AG04450 (cell line): ENCODE measurements at regions not wholly inside any gene's neighbourhood (a gene's known extent, or its start where the extent isn't known, plus 50 kb on each side); places are given as distances from the start of the nearest gene placed in this dataset.

Source experiments
- CTCF ChIA-PET: fragments of 300-600, 350-600 bp; formaldehyde crosslinking; extraction: SDS; loops from one replicate; lab custom pipeline; 2022; ENCODE audit warnings: antibody characterized with exemption, inconsistent platforms; lab: Charles Lee
- POLR2A ChIA-PET: fragments of 350-600 bp; formaldehyde crosslinking; extraction: SDS; loops from one replicate; lab custom pipeline; 2021; ENCODE audit warnings: antibody characterized with exemption, inconsistent platforms; lab: Yijun Ruan, JAX
- DNase-seq: peaks from one replicate; pipeline ENCODE4 v3.0.0-alpha.2; 2011; ENCODE audit warnings: low read depth, low spot score
- H3K27ac ChIP-seq: one replicate; pipeline ENCODE4 v1.5.1; 2012; ENCODE audit warnings: low read depth, low read length, control low read depth
- H3K27me3 ChIP-seq: one replicate; pipeline ENCODE4 v1.6.0; 2012; ENCODE audit warnings: low read length; ENCODE audit not compliant: control insufficient read depth, insufficient read depth
- H3K4me3 ChIP-seq: 2 replicates; pipeline ENCODE4 v1.5.1; 2011; ENCODE audit warnings: mild to moderate bottlenecking, low read depth, low read length, control low read depth
- H3K9me3 ChIP-seq: 2 replicates; pipeline ENCODE4 v1.5.1; 2012; ENCODE audit warnings: low read length; ENCODE audit not compliant: control insufficient read depth, insufficient read depth
- TF ChIP-seq, protein P1 (sequence below): IDR thresholded peaks from 2 replicates; pipeline ENCODE4 v1.5.1; 2011; ENCODE audit warnings: low read depth, low read length, control low read depth, inconsistent platforms

DNA sequence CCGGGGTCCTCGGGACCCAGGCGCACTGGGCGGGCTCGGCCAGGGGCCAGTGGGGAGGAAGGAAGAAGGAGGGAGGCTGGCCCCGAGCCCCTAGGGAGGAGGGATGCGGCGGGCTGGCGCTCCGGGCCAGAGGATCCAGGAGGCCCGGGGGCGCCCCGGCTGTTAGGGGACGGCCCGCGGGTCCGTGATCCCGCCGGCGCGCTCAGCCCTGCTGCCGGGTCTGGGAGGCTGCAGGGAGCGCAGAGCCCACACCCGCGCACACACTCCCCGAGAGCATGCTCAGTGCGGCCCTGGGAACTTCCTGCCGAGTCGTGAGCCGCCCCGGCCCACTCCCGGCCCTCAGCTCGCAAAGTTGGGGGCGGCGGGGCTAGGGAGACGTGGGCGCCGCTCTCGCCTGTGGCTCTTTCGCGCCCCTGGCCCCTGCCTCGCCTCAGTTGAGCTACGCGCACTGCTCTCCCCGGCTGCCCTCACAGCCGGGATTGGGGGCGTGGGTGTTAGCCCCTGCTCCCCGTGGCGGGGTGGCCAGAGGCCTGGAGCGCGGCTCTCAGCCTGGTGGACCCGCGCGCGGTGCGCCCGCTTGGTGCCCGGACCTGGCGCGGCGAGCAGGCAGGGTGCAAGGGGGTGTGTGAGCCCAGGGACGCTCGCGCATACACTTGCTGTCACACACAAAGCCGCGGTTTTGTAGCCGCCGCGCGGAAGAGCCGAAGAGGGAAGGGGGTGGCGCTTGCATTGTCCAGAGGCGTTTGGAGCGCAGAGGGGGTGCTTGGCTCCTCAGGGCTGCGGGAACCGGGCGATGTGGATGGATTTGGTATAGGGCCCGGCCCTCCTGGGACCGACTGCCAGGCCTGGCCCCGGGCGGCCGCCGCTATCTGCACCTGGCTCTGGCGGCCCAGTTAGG, 132.9 kb upstream of the MGAT5 start:
- CTCF ChIA-PET: interaction anchor here (1.4 to 6.8 kb wide), 2 partner anchors 235 to 292 kb away, joined by 4 to 91 read pairs; no protein-coding TSS in a partner anchor
- TF ChIP-seq, protein P1, sequence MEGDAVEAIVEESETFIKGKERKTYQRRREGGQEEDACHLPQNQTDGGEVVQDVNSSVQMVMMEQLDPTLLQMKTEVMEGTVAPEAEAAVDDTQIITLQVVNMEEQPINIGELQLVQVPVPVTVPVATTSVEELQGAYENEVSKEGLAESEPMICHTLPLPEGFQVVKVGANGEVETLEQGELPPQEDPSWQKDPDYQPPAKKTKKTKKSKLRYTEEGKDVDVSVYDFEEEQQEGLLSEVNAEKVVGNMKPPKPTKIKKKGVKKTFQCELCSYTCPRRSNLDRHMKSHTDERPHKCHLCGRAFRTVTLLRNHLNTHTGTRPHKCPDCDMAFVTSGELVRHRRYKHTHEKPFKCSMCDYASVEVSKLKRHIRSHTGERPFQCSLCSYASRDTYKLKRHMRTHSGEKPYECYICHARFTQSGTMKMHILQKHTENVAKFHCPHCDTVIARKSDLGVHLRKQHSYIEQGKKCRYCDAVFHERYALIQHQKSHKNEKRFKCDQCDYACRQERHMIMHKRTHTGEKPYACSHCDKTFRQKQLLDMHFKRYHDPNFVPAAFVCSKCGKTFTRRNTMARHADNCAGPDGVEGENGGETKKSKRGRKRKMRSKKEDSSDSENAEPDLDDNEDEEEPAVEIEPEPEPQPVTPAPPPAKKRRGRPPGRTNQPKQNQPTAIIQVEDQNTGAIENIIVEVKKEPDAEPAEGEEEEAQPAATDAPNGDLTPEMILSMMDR: no peak
- DNase-seq: peak; percentile 32
- peak overlapping the region; percentile 21 for H3K27ac ChIP-seq
- no peaks in the 10 kb centered on the region; the same call in 1 of the 2 replicates for H3K9me3 ChIP-seq
- H3K4me3 ChIP-seq: peak overlapping the region; percentile 75
- H3K27me3 ChIP-seq: no peaks in the 10 kb centered on the region
- POLR2A ChIA-PET: interaction anchor here (1.0 to 1.9 kb wide), 3 partner anchors 32 to 291 kb away, joined by 3 to 19 read pairs (median 8); no protein-coding TSS in a partner anchor

DNA sequence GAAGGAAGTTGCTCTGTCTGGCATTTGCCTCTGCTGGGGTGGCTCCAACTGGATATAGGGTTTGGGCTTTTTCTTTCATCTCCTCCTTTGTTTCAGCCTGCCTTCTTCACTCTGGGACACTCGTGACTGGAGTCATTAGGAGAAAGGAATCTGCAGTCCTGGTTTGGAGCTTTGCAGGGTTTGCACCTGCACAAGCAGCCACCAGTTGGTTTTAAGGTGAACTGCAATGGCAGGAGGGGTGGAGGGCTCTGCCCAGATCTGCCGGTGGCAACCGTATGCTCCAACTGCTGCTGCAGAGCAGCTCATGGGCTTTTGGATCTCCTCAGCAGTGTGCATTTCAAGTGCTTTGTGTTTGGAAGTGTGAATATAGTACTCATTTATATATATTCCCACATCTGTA, 131.3 kb upstream of the MGAT5 start:
- no peaks in the 10 kb centered on the region; the same call in 1 of the 2 replicates for H3K9me3 ChIP-seq
- POLR2A ChIA-PET: interaction anchor here (0.7 kb wide), 1 partner anchor 325 kb away, joined by 3 read pairs; no protein-coding TSS in a partner anchor
- no peak overlapping the region for H3K27ac ChIP-seq
- peak overlapping the region; percentile 75 for H3K4me3 ChIP-seq
- H3K27me3 ChIP-seq: no peaks in the 10 kb centered on the region
- no peak for DNase-seq
- CTCF ChIA-PET: interaction anchor here (1.4 to 6.8 kb wide), 2 partner anchors 123 to 237 kb away, joined by 9 to 91 read pairs; no protein-coding TSS in a partner anchor
- TF ChIP-seq, protein P1: no peak

DNA sequence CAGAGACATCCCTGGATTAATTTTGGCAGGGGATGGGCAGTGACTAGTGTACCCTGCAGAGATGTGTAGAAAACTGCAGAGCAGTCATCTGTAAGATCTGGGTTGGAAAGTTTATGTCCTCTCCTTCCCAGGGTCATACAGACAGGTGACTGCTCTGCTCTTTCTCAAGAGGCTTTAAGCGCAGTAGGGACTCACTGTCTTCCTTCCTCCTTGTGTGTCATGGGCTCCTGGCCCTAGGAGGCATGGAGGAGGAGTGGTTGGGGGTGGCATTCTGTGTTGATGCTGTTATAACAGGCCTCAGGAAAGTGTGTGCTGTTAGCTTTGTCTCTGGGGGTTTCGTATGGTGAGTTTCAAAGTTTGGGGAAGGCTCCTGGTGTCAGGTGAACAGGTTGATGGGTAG, 130.5 kb upstream of the MGAT5 start:
- TF ChIP-seq, protein P1: no peak
- Histone ChIP-seq H3K4me3 (0 out of 2 replicates have a peak overlapping the region, but pooled peaks have one; percentile 13), H3K9me3 (no peaks in the 10 kb centered on the region; the same call in 1 of the 2 replicates), H3K27ac (no peak overlapping the region), H3K27me3 (no peaks in the 10 kb centered on the region)
- ChIA-PET CTCF (interaction anchor here (1.4 kb wide), 1 partner anchor 122 kb away, joined by 9 read pairs; no protein-coding TSS in a partner anchor), POLR2A (no interaction called here)
- DNase-seq: no peak

DNA sequence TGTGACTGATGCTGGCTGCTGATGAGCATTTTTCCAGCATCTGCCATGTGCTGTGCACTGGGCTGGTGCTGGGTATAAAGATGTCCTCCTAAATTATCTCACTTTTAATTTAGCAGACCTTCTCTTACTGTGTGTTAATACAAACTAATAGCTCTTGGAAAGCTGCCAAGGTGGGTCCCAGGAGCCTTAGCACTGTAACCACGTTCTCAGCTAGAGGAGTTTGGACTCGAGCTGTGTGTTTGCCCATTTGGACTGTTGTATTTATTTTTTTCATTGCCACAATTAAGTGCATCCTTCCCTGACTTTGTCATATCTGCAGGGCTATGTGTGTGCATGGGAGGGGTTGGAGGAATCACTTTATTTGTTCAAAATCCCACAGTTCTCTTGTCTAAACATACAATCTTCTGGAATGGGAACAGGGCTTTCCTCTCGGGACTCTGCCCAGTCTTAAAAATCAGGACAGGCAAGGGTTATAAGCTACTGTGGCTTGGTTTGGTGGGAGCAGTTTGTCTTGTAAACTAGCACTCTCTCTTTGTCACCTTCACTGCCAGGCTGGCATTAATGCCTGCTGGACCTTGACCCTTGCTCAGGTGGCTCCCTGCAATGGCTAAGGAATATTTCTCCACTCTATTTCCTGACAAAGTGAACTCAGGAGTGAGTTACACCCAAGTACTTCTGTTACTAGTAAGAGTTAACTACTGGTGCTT, 129.7 kb upstream of the MGAT5 start:
- no peaks in the 10 kb centered on the region for H3K27me3 ChIP-seq
- TF ChIP-seq, protein P1: no peak
- ChIA-PET POLR2A (no interaction called here), CTCF (interaction anchor here (1.6 kb wide), 1 partner anchor 327 kb away, joined by 5 read pairs; no protein-coding TSS in a partner anchor)
- no peak for DNase-seq
- no peaks in the 10 kb centered on the region; the same call in 1 of the 2 replicates for H3K9me3 ChIP-seq
- H3K27ac ChIP-seq: no peak overlapping the region
- no peak overlapping the region for H3K4me3 ChIP-seq
